GM21576 (cell line): ENCODE measurements at regions not wholly inside any gene's neighbourhood (a gene's known extent, or its start where the extent isn't known, plus 50 kb on each side); places are given as distances from the start of the nearest gene placed in this dataset.
"Not testable (repeated sequence)": the region's sequence is repeated elsewhere in the genome, so short reads cannot be mapped to it uniquely, and the experiment has no call there.

Experiments used
- ATAC-seq: cut with Tn5 transposase; IDR thresholded peaks from one replicate; pipeline ENCODE4 v1.9.1; 2021; ENCODE audit warnings: mild to moderate bottlenecking, moderate library complexity; ENCODE audit not compliant: unreplicated experiment

DNA sequence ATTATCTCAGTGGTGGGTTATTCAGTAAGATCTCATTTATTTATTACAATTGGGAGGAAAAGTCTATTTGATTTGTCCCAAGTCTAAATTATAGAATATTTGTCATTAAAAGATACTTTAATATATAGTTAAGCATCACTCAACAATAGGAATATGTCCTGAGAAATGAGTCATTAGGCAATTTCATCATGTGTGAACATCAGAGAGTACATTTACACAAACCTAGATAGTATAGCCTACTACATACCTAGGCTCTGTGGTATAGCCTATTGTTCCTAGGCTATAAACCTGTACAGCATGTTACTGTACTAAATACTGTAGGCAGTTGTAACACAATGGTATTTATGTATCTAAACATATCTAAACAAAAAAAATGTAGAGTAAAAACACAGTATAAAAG is 135.0 kb upstream of the RASA1 start:
- ATAC-seq, result no peak

DNA sequence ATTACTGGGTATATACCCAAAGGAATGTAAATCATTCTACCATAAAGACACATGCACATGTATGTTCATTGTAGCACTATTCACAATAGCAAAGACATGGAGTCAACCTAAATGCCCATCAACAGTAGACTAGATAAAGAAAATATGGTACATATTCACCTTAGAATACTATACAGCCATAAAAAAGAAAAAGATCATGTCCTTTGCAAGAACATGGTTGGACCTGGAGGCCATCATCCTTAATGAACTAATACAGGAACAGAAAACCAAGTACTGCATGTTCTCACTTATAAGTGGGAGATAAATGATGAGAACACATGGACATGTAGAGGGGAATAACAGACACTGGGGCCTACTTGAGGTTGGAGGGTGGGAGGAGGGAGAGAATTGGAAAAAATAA is 133.2 kb upstream of the RASA1 start:
- not testable (repeated sequence) for ATAC-seq

DNA sequence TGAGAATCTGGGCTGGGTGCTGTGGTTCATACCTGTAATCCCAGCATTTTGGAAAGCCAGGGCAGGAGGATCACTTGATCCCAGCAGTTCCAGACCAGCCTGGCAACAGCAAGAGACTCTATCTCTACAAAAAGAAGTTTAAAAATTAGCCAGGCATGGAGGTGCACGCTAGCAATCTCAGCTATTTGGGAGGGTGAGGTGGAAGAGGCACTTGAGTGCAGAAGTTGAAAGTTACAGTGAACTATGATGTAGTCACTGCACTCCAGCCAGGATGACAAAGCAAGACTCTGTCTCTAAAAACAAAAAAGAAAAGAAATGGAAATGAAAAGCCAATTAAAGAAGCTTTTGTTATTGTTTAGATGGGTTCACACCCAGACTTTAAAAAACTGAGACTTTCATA is 131.6 kb upstream of the RASA1 start:
- ATAC-seq, result no peak

DNA sequence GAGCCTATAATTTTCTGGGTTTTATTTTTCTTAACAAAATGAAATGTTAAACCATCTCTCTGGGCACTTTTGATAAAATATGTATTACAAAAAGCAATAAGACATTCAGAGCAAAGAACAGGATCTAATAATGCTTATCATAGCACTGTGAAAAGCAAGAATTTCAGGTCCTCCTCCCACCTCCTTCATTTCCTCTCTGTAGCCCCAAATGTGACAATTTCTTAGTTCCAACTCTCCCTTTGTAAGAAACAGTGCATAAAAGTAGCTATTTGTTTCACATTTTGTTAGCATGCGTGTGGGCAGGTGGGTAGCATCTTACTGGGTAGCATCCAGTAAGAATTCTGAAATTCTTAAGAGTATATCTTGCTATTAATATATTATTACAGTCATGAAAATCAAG is 130.9 kb upstream of the RASA1 start:
- ATAC-seq, result no peak

DNA sequence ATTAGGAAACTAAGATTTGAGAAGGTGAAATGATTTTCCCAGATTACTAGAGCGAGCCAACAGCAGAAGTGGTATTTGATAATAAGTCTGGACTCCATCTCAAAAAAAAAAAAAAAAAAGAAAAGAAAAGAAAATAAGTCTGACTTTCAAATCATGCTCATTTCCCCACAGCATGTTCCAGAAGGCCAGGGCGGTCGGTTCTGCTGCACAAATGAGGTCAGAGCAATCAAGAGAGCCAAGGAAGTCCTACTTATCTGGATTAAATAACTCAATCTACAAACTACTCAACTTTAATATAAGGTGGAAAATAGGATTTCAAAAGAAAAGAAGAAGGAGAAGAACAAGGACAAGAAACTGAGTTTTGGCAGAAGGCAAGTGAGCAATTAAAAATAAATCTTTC is 130.4 kb upstream of the RASA1 start:
- ATAC-seq, result no peak

DNA sequence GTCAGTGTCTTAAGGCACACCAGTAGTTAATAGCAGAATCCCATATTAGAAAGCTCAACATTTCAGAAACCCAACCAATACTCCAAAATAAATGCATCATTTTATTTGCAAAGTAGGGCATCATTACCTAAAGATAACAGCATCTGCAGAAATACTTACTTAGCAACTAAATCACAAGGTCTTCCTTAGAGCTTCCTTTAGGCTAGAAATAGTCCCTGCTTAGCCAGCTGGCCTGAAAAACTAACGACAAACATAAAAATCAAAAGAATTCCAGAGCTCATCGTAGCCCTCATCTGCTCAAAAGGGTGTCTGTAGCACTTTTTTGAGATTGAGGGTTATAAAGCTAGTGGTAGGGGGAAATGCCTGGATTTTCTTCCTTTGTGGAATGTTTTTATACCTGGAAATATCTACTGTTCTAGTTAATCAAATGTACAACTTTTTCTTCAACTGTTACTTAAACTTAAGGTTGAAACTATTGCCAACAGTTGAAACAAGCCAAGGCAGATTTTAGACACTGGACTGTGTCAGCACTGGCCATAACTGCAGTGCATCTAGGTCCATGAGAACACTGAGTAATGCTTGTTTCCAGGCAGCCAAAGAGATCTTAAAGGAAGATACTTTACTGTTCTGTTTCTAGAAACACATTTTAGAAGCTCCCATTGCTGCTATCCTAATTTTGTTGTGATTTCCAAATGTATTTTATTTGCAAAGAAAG is 129.4 kb upstream of the RASA1 start:
- no peak for ATAC-seq

DNA sequence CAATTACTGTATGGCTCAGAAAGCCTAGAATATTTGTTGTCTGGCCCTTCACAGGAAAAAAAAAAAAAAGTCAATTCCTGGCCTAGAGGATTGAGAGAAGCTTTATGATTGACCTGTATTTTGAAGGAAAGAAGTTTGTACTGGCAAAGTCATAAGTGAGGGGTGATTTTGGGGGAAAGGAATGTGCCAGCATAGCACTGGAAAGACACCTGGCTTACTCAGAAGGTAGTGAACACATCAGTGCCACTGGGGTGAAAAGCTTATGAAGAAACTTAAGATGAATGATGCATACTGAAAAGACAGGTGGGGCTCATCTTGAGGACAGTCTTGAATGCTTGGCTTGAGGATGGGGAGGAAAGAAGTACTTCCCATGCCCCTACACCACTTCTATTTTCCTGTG is 127.9 kb upstream of the RASA1 start:
- no peak for ATAC-seq

DNA sequence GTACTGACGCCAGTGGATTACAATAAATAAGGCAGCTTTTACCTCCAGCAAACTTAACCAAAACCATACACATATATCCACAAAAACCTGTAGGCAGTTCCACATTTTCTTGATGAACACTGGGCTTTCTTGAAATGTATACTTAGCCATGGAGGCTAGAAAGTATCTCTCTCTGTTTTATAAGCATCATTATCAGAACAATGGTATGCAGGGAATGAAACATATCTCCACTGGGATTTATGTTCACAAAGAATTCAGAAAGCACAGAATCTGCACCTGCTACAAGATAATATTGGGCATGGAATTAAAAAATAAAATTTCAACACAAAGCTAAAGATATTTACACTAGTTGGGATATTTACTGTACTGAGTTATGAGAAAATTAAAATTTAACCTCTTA is 126.1 kb upstream of the RASA1 start:
- ATAC-seq, result no peak

DNA sequence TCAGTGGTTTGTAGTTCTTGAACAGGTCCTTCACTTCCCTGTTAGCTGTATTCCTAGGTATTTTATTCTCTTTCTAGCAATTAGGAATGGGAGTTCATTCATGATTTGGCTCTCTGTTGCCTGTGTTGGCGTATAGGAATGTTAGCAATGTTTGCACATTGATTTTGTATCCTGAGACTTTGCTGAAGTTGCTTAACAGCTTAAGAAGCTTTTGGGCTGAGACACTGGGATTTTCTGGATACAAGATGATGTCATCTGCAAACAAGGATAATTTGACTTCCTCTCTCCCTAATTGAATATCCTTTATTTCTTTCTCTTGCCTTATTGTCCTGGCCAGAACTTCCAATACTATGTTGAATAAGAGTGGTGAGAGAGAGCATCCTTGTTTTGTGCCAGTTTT is 121.8 kb upstream of the RASA1 start:
- not testable (repeated sequence) for ATAC-seq

DNA sequence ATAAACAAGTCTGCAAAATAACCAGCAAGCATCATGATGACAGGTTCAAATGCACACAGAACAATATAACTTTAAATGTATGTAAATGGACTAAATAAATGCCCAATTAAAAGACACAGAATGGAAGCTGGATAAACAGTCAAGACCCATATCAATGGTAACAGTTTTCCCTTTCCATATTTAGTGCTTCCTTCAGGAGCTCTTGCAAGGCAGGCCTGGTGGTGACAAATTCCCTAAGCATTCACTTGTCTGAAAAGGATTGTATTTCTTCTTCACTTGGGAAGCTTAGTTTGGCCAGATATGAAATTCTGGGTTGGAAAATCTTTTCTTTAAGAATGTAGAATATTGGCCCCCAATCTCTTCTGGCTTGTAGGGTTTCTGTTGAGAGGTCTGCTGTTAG is 120.2 kb upstream of the RASA1 start:
- no peak for ATAC-seq

DNA sequence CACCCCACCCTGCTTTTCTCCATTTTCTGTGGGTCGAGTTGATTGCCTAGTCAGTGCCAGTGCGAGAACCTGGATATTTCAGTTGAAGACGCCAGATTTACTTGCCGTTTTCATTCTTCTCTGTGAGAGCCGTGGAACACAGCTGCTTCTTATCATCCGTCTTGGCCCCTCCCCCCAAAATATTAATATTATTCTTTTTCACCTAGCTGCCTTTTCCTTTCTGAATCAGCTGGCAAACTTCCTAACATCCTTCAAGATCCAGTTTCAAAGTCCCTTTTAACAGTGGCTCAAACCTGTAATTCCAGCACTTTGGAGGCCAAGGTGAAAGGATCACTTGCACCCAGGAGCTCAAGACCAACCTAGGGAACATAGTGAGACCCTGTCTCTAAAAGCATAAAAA is 117.1 kb upstream of the RASA1 start:
- ATAC-seq, result no peak

DNA sequence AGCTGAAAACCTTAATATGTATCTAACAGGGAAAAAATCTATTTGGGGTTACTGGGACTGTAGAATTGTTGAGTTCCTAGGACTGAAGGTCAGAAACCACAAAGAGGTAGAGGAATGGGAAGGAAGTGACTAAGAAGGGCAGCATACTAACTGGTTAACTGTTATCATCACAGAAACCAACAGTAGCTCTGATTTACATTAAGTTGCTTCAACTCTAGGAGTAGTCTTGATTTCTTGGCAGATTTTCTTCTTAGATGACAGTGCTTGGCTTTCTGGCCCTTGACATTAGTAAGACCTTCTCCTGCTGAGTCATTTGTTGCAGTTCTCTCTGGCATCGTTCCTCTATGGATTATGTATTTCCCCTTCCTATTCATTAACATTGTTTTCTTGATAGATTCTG is 116.1 kb upstream of the RASA1 start:
- no peak for ATAC-seq

DNA sequence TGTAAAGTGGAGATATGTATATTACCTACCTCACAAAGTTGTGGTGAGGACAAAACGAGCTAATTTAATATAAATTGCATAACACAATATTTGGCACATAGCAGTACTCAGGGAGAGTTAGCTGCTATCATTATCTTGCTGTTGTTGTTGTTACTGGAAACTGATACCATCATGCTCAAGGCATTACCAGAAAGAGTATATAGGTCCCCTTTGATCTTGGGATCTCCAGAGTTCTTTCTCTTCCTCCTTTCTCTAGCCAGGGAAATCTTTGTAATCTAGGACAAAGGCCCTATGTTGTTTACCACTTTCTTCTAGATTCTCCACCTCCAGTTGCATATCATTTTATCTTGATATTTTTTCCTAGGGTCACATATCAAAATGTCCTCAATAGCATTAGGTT is 114.8 kb upstream of the RASA1 start:
- no peak for ATAC-seq

DNA sequence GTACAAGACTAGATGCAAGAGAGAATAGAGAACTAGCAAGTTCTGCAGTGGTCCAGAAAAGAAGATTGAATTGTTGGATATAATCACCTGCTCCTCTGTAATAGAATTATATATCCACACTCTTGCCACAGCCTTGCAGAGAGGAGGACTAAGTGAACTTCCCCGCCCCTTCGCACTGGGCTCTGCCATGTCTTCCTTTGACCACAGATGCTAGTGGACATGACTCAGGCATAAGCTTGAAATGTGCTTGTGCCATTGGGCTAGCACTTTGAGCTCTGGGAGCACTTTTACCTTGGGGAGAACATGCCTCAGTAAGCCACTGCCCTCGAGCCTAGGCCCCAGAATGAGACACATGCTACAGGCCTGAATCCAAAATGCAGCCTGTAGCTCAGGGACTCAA is 113.5 kb upstream of the RASA1 start:
- no peak for ATAC-seq

DNA sequence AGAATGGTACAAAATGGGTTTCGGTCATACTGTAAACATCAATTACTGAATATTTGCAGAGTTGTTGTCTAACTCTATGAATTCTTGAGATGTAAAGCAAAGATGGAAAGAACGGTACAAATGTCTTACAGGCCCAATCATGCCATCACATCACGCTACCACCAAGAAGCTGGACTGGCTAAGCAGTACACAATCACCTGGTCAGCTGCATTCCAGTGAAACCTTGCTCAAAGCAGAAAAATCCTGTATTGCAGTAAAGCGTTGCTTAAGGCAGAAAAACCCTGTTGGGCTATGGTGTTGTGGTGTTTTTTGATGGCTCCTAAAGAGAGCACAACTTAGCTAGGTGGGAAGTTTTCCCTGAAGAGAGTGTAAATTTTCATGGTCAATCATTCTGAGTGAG is 112.6 kb upstream of the RASA1 start:
- ATAC-seq, result no peak

DNA sequence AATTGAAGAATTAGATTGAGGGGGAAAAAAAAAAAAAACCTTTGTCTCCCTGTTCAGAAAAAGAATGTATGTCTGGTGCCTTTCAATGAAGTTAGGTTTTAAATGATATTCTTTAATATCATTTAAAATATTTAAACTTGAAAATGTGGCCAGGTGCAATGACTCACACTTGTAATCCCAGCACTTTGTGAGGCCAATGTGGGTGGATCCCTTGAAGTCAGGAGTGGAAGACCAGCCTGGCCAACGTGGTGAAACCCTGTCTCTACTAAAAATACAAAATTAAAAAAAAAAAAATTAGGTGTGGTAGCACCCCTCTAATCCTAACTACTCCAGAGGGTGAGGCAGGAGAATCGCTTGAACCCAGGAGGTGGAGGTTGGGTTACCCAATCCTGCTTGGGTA is 111.1 kb upstream of the RASA1 start:
- no peak for ATAC-seq

DNA sequence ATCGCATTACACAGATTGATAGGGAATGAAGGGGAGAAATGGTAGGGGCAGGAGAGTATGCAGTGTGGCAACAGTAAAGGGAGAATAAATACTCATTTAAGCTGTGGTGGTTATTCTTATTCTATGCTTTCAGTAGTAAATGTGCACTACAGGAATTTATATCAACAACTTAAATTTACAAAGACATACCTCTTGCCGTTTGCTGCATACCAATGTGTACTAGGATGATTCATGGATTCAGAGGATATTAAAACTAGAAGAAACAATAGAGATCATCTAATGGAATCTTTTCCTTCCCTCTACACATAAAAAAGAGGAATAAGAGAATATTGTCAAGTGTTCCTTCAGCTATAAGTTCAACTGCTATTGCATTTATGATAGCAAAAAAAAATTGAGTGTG is 103.3 kb upstream of the RASA1 start:
- ATAC-seq, result no peak

DNA sequence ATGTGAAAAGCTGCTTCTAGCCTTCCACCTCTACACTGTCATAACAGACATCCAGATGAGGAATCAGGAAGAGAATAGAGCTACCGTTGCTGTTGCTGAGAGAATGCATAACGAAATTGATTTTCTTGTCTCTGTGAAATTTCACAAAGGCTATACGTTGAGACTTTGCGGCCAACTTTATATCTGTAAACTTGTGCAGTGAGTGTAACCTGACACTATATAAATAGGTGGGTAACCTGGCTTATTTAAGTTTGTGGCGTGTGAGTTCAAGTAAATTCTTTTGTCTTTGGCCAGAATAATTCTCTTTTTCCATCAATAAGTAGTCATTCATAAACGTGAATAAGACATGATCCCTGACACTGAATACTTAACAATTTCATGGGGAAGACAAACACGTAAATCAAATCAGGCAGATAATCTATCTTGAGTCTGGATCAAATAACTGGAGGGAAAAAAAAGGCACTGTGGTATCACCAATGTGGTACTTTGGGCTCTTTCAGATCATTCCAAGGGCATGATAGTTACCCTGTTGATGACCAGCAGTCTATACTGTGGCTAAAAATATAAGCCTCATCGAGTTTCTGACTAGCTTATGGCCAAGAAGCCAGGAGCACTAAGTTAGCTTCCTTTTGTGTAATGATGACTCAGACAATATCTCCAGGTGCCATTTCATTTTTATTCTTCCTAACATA is 98.2 kb upstream of the RASA1 start:
- no peak for ATAC-seq

DNA sequence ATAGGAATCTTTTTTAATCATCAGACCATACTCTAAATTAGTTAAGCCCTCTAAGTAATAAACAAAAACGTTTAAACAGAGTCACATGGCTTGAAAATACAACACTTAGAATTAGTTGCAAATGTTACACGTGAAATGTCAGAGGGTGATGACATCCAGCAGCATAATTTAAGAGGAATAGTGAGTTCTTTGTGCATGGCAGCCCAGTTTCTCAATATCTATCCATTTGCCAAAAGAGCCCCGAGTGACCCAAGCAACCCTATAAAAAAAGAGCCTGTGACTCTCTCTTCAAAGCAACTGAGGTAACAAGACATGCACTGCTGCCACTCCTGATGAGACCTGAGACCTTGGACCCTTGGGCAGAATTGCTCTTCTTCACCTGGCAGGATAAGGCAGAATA is 96.9 kb upstream of the RASA1 start:
- no peak for ATAC-seq

DNA sequence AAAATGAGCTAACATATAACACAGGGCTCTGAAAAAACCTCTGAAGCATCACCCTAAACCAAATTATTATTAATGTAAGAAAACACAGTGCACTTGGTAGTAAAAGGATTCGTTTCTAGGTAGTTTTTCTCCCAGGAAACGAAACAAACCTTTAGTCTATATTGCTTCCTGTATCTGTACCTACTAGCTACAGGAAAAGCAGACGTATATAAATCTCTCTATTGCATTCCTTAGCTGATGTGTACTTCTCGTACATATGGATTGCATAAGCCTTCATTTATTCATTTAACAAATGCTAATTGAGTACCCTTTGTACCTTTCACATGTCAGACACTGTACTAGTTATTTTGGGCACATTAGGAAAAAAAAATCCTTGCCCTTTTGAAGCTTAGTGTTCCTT is 85.0 kb upstream of the RASA1 start:
- no peak for ATAC-seq

DNA sequence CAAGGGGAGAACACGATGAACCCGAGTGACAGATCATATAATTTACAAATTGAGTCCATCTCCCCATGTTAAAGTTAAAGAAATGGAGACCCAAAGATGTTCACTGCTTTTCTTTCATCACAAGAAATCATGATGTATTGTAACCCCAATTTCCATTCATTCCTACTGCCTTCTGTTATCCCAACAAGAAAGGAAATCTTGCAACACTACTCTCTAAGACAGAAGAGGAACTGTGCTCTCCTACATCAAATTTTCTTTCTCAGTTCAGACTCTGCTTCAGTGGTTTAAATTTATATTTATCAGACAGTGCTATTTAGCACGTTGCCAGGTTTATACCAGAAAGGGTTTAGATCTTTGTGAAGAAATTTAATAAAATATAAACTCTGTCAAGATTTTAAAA is 83.8 kb upstream of the RASA1 start:
- no peak for ATAC-seq

DNA sequence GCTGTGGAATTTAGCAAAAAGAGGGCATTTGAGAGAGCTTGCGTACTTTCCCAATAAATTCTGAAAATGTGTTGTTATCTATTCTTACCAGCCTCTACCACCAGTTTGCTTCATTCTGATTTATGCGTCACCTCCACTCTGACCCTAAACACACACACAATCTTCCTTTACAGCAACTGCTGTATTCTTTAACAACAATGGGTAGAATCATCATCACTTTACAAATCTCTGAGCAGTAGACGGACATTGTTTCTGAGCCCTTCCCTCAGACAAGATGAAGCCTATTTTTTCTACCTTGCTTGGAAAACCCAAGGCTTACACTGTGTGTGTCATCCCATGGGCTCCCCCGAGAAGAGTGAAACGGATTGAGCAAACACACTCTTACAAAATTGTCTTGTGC is 83.1 kb upstream of the RASA1 start:
- no peak for ATAC-seq

DNA sequence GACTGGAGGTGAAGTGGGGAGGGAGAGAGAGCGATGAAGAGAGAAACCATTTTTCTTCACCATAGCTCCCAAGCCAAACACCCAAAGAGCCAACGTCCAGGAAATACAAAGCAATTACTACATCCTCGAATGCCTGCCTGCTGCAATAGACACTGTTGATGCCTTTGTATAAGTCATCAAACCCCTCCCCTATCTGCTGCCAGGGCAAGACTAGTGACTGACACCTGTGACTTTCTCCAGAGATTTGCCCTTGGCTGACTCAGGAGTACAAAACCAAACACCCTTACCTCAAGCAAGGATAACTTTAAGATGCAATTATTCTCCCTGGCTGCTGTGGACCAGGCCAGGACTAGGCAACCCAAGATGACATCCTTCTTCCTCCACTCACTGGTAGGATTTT is 81.8 kb upstream of the RASA1 start:
- no peak for ATAC-seq
